ENCODE measurements at regions not wholly inside any gene's neighbourhood (a gene's known extent, or its start where the extent isn't known, plus 50 kb on each side); places are given as distances from the start of the nearest gene placed in this dataset.
"Not testable (repeated sequence)": the region's sequence is repeated elsewhere in the genome, so short reads cannot be mapped to it uniquely, and the experiment has no call there.

DNA sequence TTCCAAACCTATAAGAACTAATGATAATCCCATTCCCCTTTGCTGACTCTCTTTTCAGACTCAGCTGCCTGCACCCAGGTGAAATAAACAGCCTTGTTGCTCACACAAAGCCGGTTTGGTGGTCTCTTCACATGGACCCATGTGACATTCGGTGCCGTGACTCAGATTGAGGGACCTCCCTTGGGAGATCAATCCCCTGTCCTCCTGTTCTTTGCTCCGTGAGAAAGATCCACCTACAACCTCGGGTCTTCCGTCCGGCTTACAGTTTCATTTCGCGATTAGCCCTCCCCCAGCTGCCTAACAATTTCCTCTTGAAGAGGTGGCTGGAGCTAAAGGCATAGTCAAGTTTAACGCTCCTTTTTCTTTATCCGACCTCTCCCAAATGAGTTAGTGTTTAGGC lies 1324.0 kb downstream of the XPNPEP1 start:
- H4K91ac ChIP-seq (ENCODE audit: insufficient read length, low read depth, low read length); H3K27ac Mint-ChIP-seq; H4K5ac ChIP-seq (ENCODE audit: insufficient read length, low read depth, low read length); H3K18ac ChIP-seq (ENCODE audit: insufficient read length, low read depth, low read length); H3K79me1 ChIP-seq (ENCODE audit: insufficient read depth, low read depth, low read length, poor library complexity, severe bottlenecking); H3K4me1 ChIP-seq (ENCODE audit: insufficient read depth, low read length); H3K4me3 Mint-ChIP-seq; H2BK15ac ChIP-seq (ENCODE audit: low read depth, low read length); H3K9me3 Mint-ChIP-seq; H3K9me3 ChIP-seq (ENCODE audit: control insufficient read depth, low read depth, low read length); H2AK5ac ChIP-seq (ENCODE audit: insufficient read length, low read length); H3T11ph ChIP-seq (ENCODE audit: low read length); H2BK12ac ChIP-seq (ENCODE audit: insufficient read length, low read depth, low read length); H3K4ac ChIP-seq (ENCODE audit: low read depth, low read length); H3K14ac ChIP-seq (ENCODE audit: insufficient read depth, low read length); H3K36me3 Mint-ChIP-seq (ENCODE audit: insufficient read depth in 1 of 3, low read depth in 3 of 3); H4K8ac ChIP-seq (replicated peaks; ENCODE audit: insufficient read length, low read depth, low read length); H3K23ac ChIP-seq (ENCODE audit: insufficient read length, low read depth, low read length); H2AFZ ChIP-seq (ENCODE audit: low read length); H3K27ac ChIP-seq (ENCODE audit: insufficient read length, low read depth, low read length); H3K23me2 ChIP-seq (ENCODE audit: insufficient read length, low read depth, low read length, poor library complexity, severe bottlenecking); H2BK120ac ChIP-seq (ENCODE audit: low read depth, low read length, poor library complexity, severe bottlenecking); H2BK5ac ChIP-seq (ENCODE audit: insufficient read length, low read length); H3K56ac ChIP-seq (ENCODE audit: insufficient read length, low read depth, low read length); DNase-seq; H3K79me2 ChIP-seq (ENCODE audit: insufficient read depth, low read length); H2BK20ac ChIP-seq (ENCODE audit: low read depth, low read length, poor library complexity, severe bottlenecking); H4K20me1 ChIP-seq (ENCODE audit: control insufficient read depth, insufficient read depth, insufficient read length); H3K4me2 ChIP-seq (ENCODE audit: insufficient read depth, insufficient read length, low read length); H3K9ac ChIP-seq (ENCODE audit: extremely low read depth, insufficient read length, low read length): not testable (repeated sequence)
- H3K27me3 Mint-ChIP-seq (ENCODE audit: low read depth), result peaks cover 76% of the 10 kb centered on the region
- H3K27me3 ChIP-seq (ENCODE audit: insufficient read depth, low read length), result peaks cover 56% of the 10 kb centered on the region
- no CpG with 5 or more reads among the region's 11 CpGs for WGBS (ENCODE audit: extremely low coverage, insufficient read length, low lambda C conversion rate)
- peaks cover 38 to 47% of the 10 kb centered on the region in 2 experiments for H3K4me1 Mint-ChIP-seq

All from H9 (cell line).